ENCODE measurements at regions not wholly inside any gene's neighbourhood (a gene's known extent, or its start where the extent isn't known, plus 50 kb on each side); places are given as distances from the start of the nearest gene placed in this dataset.

DNA sequence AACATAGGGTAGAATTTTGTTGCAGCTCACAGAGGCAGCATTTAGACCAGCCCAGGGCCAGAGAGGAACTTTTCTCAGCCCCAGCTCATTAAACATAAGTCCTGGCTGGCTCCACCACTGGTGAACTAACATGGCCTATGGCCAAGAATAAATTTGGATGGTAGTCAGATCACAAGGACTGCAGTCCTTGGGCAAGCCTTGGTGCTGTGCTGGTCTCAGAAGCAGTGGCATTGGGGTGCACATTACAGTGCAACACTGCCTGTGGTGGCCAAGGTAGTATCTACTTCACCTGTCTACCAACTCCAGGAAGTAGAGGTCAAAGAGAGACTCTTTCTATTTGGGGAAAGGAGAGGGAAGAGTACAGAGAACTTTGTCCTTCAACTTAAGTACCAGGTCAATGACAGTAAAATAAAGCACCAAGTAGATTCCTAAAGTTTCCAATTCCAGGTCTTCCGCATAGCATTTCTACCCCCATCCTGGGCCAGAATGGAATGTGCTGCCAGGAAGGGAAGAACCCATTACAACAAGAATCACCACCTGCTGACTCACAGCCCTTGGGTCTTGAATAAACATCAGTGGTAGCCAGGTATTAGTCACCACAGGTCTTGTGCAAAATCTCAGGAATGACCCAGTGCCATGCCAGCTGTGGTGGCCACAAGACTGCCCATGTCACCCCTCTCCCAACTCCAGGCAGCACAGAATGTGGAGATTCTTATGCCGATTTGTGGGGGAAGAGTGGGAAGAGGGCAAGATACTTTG lies 155.4 kb upstream of the FSIP2 start:
- TF ChIP-seq EZH2 (IDR thresholded peaks at IDR 0.05; ENCODE audit: insufficient read depth, poor library complexity, severe bottlenecking) (no peak), EZH2phosphoT487 (IDR thresholded peaks at IDR 0.05; ENCODE audit: insufficient read depth, low read depth) (no peak)

All from GM23248 (cell line).